HG03439 (cell line): ENCODE measurements at regions not wholly inside any gene's neighbourhood (a gene's known extent, or its start where the extent isn't known, plus 50 kb on each side); places are given as distances from the start of the nearest gene placed in this dataset.

Experiments
- ATAC-seq: cut with Tn5 transposase; IDR thresholded peaks from one replicate; pipeline ENCODE4 v1.9.1; 2021; ENCODE audit warnings: mild to moderate bottlenecking, moderate library complexity; ENCODE audit not compliant: unreplicated experiment

GRCh38 chr7:51477323-51477722, 160.7 kb upstream of the COBL start:
- no peak for ATAC-seq

- no peak for ATAC-seq
These were observed 159.4 kb upstream of the COBL start for GRCh38 chr7:51476026-51476425.

- ATAC-seq = no peak
These were observed 156.3 kb upstream of the COBL start for GRCh38 chr7:51472873-51473272.

GRCh38 chr7:51471981-51472296, 155.3 kb upstream of the COBL start:
- no peak for ATAC-seq

GRCh38 chr7:51471210-51471980, 154.8 kb upstream of the COBL start:
- ATAC-seq = no peak

GRCh38 chr7:51467384-51468017, 150.9 kb upstream of the COBL start:
- ATAC-seq = no peak

GRCh38 chr7:51459809-51460208, 143.2 kb upstream of the COBL start:
- ATAC-seq = no peak

- no peak for ATAC-seq
These were observed 142.1 kb upstream of the COBL start for GRCh38 chr7:51458693-51459092.

GRCh38 chr7:51457079-51457478, 140.5 kb upstream of the COBL start:
- ATAC-seq = no peak

GRCh38 chr7:51456431-51457060, 139.9 kb upstream of the COBL start:
- ATAC-seq = no peak

GRCh38 chr7:51455948-51456347, 139.3 kb upstream of the COBL start:
- ATAC-seq = no peak

GRCh38 chr7:51455513-51455912, 138.9 kb upstream of the COBL start:
- no peak for ATAC-seq

- no peak for ATAC-seq
These were observed 138.5 kb upstream of the COBL start for GRCh38 chr7:51455086-51455485.

- ATAC-seq = no peak
These were observed 136.1 kb upstream of the COBL start for GRCh38 chr7:51452694-51453093.

- no peak for ATAC-seq
These were observed 135.3 kb upstream of the COBL start for GRCh38 chr7:51451751-51452476.

GRCh38 chr7:51450541-51450940, 133.9 kb upstream of the COBL start:
- no peak for ATAC-seq

GRCh38 chr7:51446785-51447184, 130.2 kb upstream of the COBL start:
- ATAC-seq = no peak

- ATAC-seq = no peak
These were observed 129.7 kb upstream of the COBL start for GRCh38 chr7:51446356-51446755.

GRCh38 chr7:51444936-51445335, 128.3 kb upstream of the COBL start:
- no peak for ATAC-seq

- no peak for ATAC-seq
These were observed 114.0 kb upstream of the COBL start for GRCh38 chr7:51430480-51431086.

- no peak for ATAC-seq
These were observed 111.7 kb upstream of the COBL start for GRCh38 chr7:51428217-51428887.
